SKM-1 (cell line): ENCODE measurements at regions not wholly inside any gene's neighbourhood (a gene's known extent, or its start where the extent isn't known, plus 50 kb on each side); places are given as distances from the start of the nearest gene placed in this dataset.
"Not testable (repeated sequence)": the region's sequence is repeated elsewhere in the genome, so short reads cannot be mapped to it uniquely, and the experiment has no call there.

Experiments
- DNase-seq: peaks from one replicate; lab custom pipeline; 2025; ENCODE audit not compliant: unreplicated experiment; lab: John Stamatoyannopoulos, UW

GRCh38 chr5:75002271-75002670, 50.1 kb downstream of the GCNT4 start:
- DNase-seq, result no peak

GRCh38 chr5:74995926-74996325, 56.4 kb downstream of the GCNT4 start:
- DNase-seq, result no peak

GRCh38 chr5:74994826-74995225, 57.5 kb downstream of the GCNT4 start:
- DNase-seq, result no peak

- DNase-seq, result no peak
Measured at GRCh38 chr5:74993743-74994142, 58.6 kb downstream of the GCNT4 start.

- DNase-seq, result no peak
Measured at GRCh38 chr5:74992791-74993190, 59.6 kb downstream of the GCNT4 start.

- no peak for DNase-seq
Measured at GRCh38 chr5:74991522-74991921, 60.8 kb downstream of the GCNT4 start.

GRCh38 chr5:74990194-74990593, 62.2 kb downstream of the GCNT4 start:
- no peak for DNase-seq

- no peak for DNase-seq
Measured at GRCh38 chr5:74988273-74988983, 63.9 kb downstream of the GCNT4 start.

GRCh38 chr5:74978345-74978744, 74.0 kb downstream of the GCNT4 start:
- DNase-seq, result no peak

- no peak for DNase-seq
Measured at GRCh38 chr5:74977471-74977870, 74.9 kb downstream of the GCNT4 start.

- no peak for DNase-seq
Measured at GRCh38 chr5:74976651-74977050, 75.7 kb downstream of the GCNT4 start.

- DNase-seq, result no peak
Measured at GRCh38 chr5:74975582-74975981, 76.8 kb downstream of the GCNT4 start.

GRCh38 chr5:74974451-74975091, 77.8 kb downstream of the GCNT4 start:
- DNase-seq, result no peak

- no peak for DNase-seq
Measured at GRCh38 chr5:74973694-74974093, 78.7 kb downstream of the GCNT4 start.

- DNase-seq, result no peak
Measured at GRCh38 chr5:74971947-74972460, 80.4 kb downstream of the GCNT4 start.

- DNase-seq, result not testable (repeated sequence)
Measured at GRCh38 chr5:74970891-74971290, 81.5 kb downstream of the GCNT4 start.

- no peak for DNase-seq
Measured at GRCh38 chr5:74969726-74970125, 82.6 kb downstream of the GCNT4 start.

- DNase-seq, result no peak
Measured at GRCh38 chr5:74966141-74967026, 86.0 kb downstream of the GCNT4 start.

GRCh38 chr5:74963407-74963806, 89.0 kb downstream of the GCNT4 start:
- peak; percentile 6 for DNase-seq

- DNase-seq, result no peak
Measured at GRCh38 chr5:74957906-74958305, 91.7 kb upstream of the FAM169A start.

- DNase-seq, result no peak
Measured at GRCh38 chr5:74957029-74957784, 91.0 kb upstream of the FAM169A start.
